Lower leg skin (tissue), 3 donors: ENCODE measurements at regions not wholly inside any gene's neighbourhood (a gene's known extent, or its start where the extent isn't known, plus 50 kb on each side); places are given as distances from the start of the nearest gene placed in this dataset.

Experiments
- CTCF ChIP-seq, 3 donors: fragments of 450-650 bp; IDR thresholded peaks; one replicate each; pipeline ENCODE4 v1.5.1; 2016; ENCODE audit warnings: antibody characterized with exemption in 3 of 3, mild to moderate bottlenecking in 3 of 3, moderate library complexity in 2 of 3
- POLR2A ChIP-seq, 2 donors: fragments of 450-650 bp; IDR thresholded peaks; one replicate each; pipeline ENCODE4 v1.6.1; 2016 to 2017; ENCODE audit warnings: antibody characterized with exemption in 2 of 2, mild to moderate bottlenecking in 1 of 2, moderate library complexity in 1 of 2

GRCh38 chr3:18652781-18653180, 227.6 kb upstream of the SATB1 start:
- TF ChIP-seq CTCF (IDR thresholded peaks at IDR 0.05), result no peak
- TF ChIP-seq POLR2A (IDR thresholded peaks at IDR 0.05), result no peak
